ENCODE measurements at regions not wholly inside any gene's neighbourhood (a gene's known extent, or its start where the extent isn't known, plus 50 kb on each side); places are given as distances from the start of the nearest gene placed in this dataset.

DNA sequence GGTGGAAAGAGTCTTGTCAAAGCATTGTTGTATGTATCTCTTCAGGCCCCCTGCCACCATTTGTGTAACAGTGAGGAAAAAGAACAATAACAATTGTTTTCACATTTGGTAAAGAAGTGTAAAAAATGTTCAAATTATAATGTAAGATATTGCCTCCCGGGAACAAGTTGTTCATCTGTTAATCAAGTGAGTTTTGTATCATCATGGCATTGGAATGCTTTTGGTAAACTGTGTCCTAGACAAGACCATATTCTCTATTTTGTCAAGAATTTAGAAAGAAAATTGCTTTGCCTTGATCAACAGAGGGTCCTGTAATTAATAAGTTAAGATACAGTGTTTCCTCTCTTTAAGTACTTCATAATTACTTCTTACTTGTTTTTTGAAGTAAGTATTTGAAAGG is 692.0 kb upstream of the NR5A2 start:
- TF ChIP-seq, protein P1, sequence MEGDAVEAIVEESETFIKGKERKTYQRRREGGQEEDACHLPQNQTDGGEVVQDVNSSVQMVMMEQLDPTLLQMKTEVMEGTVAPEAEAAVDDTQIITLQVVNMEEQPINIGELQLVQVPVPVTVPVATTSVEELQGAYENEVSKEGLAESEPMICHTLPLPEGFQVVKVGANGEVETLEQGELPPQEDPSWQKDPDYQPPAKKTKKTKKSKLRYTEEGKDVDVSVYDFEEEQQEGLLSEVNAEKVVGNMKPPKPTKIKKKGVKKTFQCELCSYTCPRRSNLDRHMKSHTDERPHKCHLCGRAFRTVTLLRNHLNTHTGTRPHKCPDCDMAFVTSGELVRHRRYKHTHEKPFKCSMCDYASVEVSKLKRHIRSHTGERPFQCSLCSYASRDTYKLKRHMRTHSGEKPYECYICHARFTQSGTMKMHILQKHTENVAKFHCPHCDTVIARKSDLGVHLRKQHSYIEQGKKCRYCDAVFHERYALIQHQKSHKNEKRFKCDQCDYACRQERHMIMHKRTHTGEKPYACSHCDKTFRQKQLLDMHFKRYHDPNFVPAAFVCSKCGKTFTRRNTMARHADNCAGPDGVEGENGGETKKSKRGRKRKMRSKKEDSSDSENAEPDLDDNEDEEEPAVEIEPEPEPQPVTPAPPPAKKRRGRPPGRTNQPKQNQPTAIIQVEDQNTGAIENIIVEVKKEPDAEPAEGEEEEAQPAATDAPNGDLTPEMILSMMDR (conservative IDR thresholded peaks at IDR 0.05): no peak
- H3K27ac ChIP-seq: no peak overlapping the region

DNA sequence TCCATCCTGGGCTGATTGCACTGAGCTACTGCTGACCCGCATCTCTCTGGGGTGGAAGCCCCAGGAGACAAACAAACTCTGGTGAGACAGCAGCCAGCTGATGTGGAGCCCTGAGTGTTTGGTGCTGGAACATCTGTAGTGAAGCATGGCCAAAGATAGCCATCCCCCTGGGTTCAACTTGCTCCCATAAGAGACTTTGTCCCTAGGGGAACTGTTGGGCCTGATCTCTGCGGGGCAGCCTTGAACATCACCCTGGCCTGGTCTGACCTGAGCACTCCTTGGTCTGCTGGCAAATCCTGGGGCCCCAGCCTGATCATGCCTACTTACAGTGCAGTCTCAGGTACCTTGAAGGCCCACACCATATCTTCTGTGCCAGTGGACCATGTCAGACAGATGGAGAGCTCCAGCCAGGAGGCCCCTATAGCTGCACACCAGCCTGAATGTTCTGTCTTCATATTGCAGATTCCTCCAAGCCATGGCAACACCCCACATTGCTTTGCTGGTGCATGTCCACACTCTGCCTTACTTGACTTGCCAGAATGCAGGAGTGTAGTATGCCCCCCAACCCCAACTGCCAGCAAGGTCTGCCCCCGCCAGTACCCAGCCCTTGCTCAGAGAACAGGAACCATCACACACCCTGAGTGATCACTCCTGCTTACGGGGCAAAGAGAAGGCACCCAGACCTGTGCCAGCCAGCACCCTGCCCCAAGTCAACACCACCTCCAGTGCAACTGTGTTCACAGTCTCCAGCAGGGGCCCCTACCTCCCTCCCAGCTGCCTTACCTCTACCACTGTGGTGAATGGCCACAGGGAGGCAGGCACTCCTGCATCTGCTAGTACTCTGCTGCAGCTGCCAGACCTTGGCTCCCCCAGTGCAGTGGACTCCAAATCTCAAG is 690.5 kb upstream of the NR5A2 start:
- H3K27ac ChIP-seq: no peak overlapping the region
- TF ChIP-seq, protein P1 (conservative IDR thresholded peaks at IDR 0.05): no peak

DNA sequence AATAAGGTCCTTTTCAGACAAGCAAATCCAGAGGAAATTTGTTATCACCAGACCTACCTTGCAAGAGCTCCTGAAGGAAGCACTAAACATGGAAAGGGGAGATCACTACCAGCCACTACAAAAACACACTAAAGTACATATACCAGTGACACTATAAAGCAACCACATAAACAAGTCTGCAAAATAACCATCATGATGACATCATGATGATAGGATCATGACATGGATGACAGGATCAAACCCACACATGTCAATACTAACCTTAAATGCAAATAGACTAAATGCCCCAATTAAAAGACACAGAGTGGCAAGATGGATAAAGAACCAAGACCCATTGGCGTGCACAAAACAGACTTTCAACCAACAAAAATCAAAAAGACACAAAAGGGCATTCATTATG is 688.8 kb upstream of the NR5A2 start:
- TF ChIP-seq, protein P1 (conservative IDR thresholded peaks at IDR 0.05): no peak

DNA sequence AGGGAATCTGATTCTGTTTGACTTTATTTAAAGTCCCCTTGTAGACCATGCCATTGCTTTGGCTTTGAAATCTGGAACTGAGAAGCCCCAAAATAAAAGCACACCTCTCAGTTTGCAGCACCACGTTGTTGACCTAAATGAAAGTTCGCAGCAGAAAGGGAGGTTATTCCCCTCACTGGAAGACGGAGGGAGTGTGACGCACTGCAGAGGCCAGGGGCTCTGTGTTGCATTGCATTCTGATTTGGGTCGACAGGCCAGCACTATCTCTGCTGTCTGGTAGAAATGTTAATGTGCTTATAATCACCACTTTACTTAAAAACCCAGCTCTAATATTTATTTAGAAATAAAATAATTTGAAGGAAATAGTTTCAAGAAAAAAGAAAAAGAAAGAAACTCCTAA is 675.2 kb upstream of the NR5A2 start:
- no peak overlapping the region for H3K27ac ChIP-seq
- TF ChIP-seq, protein P1 (conservative IDR thresholded peaks at IDR 0.05): no peak

More for the DNA sequence above, 688.8 kb upstream of the NR5A2 start:
- no peak overlapping the region for H3K27ac ChIP-seq

DNA sequence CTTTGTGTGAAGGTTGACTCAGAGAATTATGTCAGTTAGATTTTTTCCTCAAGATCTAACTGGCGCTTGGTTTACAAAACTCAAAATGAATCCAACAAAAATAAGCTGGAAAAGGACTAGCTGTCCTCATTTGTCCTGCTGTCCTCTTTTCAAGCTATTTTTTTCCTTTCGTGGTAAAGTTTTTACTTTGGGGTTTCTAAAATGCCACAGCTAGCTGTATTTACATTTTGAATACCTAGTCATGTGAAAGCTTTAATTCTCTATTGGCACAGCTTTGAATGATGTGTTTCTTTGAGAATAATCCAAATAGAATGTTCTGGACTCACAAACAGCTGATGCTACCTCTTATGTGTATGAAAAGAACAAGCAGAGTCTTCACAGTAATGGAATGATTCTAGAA is 673.6 kb upstream of the NR5A2 start:
- TF ChIP-seq, protein P1 (conservative IDR thresholded peaks at IDR 0.05): no peak
- H3K27ac ChIP-seq: no peak overlapping the region

DNA sequence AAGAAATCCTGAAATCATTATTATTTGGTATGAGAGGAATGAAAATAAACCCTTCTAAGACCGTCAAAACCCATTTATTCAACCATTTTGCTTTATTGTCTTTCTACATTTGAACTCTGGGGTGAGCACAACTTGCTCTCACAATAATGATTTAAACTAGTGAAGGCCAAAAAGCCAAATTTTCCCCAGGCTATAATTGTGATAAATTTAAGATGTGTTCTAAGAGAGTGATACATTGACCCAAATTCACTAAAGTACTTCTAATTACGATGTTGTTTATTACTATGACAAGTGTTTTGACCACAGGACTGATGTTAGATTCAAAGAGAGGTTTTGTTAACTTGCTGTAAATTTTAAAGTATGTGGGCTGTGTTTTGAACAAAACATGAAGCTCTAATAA is 670.9 kb upstream of the NR5A2 start:
- TF ChIP-seq, protein P1 (conservative IDR thresholded peaks at IDR 0.05): no peak
- H3K27ac ChIP-seq: no peak overlapping the region

DNA sequence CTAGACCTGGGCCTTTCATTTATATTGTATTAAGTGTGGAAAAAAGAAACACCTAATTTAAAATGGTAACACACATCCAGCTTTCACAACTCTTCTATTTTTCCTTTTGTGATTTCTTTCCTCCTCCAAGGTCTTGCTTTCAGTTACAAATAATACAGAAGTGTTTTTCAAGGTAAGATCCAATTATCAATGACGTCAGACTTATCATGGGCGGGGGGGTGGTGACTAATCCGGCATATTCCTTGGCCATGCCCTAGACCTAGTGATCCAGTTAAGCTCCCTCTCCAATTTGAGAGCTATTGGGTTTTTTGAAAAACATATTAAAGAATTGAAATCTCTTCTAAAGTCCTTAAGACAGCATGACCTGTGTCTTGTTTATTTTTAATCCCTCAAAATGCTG is 669.9 kb upstream of the NR5A2 start:
- TF ChIP-seq, protein P1 (conservative IDR thresholded peaks at IDR 0.05): no peak
- no peak overlapping the region for H3K27ac ChIP-seq

Data from VCaP (cell line).